BLaER1 treated with 17β-estradiol and CSF1 and Interleukin-3, amounts not matched to agents 10 nM and 100 nM (cell line): ENCODE measurements at regions not wholly inside any gene's neighbourhood (a gene's known extent, or its start where the extent isn't known, plus 50 kb on each side); places are given as distances from the start of the nearest gene placed in this dataset.

ENCODE experiments used
- H3K27ac ChIP-seq, 11 experiments: shearing (Covaris generic); formaldehyde crosslinking; 2 replicates each; pipeline ENCODE4 v1.8.1; 2022
- H3K27me3 ChIP-seq, 11 experiments: shearing (Covaris generic); formaldehyde crosslinking; 2 replicates each; pipeline ENCODE4 v1.8.1; 2022
- H3K36me3 ChIP-seq, 11 experiments: shearing (Covaris generic); formaldehyde crosslinking; 2 replicates each; pipeline ENCODE4 v1.8.1; 2022
- H3K4me1 ChIP-seq, 10 experiments: shearing (Covaris generic); formaldehyde crosslinking; 2 replicates each; pipeline ENCODE4 v1.8.1; 2022
- H3K4me2 ChIP-seq, 11 experiments: shearing (Covaris generic); formaldehyde crosslinking; 2 replicates each; pipeline ENCODE4 v1.8.1; 2022
- H3K4me3 ChIP-seq, 10 experiments: shearing (Covaris generic); formaldehyde crosslinking; 2 replicates each; pipeline ENCODE4 v1.8.1; 2022
- H3K9ac ChIP-seq, 11 experiments: shearing (Covaris generic); formaldehyde crosslinking; 2 replicates each; pipeline ENCODE4 v1.8.1; 2022
- H3K9me3 ChIP-seq, 11 experiments: shearing (Covaris generic); formaldehyde crosslinking; replicated peaks in 1 of 11; 2 replicates each; pipeline ENCODE4 v1.8.1; 2022
- H4K20me1 ChIP-seq, 11 experiments: shearing (Covaris generic); formaldehyde crosslinking; 2 replicates each; pipeline ENCODE4 v1.8.1; 2022
- Cebpa-rat ChIP-seq, 11 experiments: shearing (Covaris generic); IDR thresholded peaks; 2 replicates each; pipeline ENCODE4 v1.8.1; 2022

DNA sequence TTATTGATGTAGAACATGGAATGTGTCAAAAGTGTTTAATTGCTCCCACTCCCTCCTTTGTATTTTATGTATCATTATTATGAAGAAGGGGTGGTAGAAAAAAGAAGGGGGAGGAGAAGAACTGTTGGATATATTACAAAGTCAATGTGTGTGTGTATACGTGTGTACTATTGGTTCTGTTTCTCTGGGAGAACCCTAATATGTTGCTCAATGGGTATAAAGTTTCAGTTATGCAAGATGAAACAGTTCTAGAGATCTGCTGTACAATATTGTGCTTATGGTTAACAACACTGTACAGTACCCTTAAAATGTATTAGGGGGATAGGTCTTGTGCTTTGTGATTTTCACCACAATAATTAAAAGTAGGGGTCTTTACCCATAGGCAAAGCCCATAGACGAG lies 58.1 kb upstream of the ZC3H15 start:
- no peaks in the 10 kb centered on the region for H3K9me3 ChIP-seq
- no peak for TF ChIP-seq Cebpa-rat (IDR thresholded peaks at IDR 0.05)

GRCh38 chr2:186429104-186429503 lies 57.0 kb upstream of the ZC3H15 start:
- no peak overlapping the region for H3K4me2 ChIP-seq

More for the DNA sequence above, 58.1 kb upstream of the ZC3H15 start:
- Histone ChIP-seq H3K4me2 (no peak overlapping the region), H3K27me3 (no peaks in the 10 kb centered on the region), H3K4me3 (no peak overlapping the region), H4K20me1 (no peaks in the 10 kb centered on the region), H3K27ac (no peak overlapping the region), H3K9ac (no peak overlapping the region), H3K36me3 (peaks cover 0 to 4% (median 0%) of the 10 kb centered on the region in 11 experiments; a peak in 1 of 22 replicates), H3K4me1 (no peaks in the 10 kb centered on the region)

GRCh38 chr2:186431306-186431705 lies 54.8 kb upstream of the ZC3H15 start:
- no peaks in the 10 kb centered on the region for H3K27me3 ChIP-seq
- no peak overlapping the region for H3K27ac ChIP-seq
- peaks cover 0 to 21% (median 12%) of the 10 kb centered on the region in 11 experiments; a peak in 14 of 22 replicates for H3K9me3 ChIP-seq
- no peak overlapping the region for H3K4me2 ChIP-seq
- no peak for TF ChIP-seq Cebpa-rat (IDR thresholded peaks at IDR 0.05)
- peaks cover 0 to 26% (median 13%) of the 10 kb centered on the region in 11 experiments; a peak in 8 of 22 replicates for H3K36me3 ChIP-seq
- no peak overlapping the region for H3K4me3 ChIP-seq
- no peaks in the 10 kb centered on the region for H4K20me1 ChIP-seq
- no peak overlapping the region for H3K9ac ChIP-seq
- H3K4me1 ChIP-seq, result no peaks in the 10 kb centered on the region

More at GRCh38 chr2:186429104-186429503, 57.0 kb upstream of the ZC3H15 start:
- Histone ChIP-seq H3K36me3 (peaks cover 0 to 6% (median 0%) of the 10 kb centered on the region in 11 experiments; a peak in 1 of 22 replicates), H3K27me3 (no peaks in the 10 kb centered on the region), H3K9me3 (no peaks in the 10 kb centered on the region; a peak in 1 of 22 replicates), H4K20me1 (no peaks in the 10 kb centered on the region), H3K27ac (no peak overlapping the region), H3K9ac (no peak overlapping the region), H3K4me3 (no peak overlapping the region), H3K4me1 (no peaks in the 10 kb centered on the region)
- TF ChIP-seq Cebpa-rat (IDR thresholded peaks at IDR 0.05), result no peak

- Histone ChIP-seq H3K9me3 (peaks cover 13 to 38% (median 29%) of the 10 kb centered on the region in 11 experiments), H3K4me3 (no peak overlapping the region), H3K27me3 (no peaks in the 10 kb centered on the region), H3K4me1 (no peaks in the 10 kb centered on the region), H4K20me1 (no peaks in the 10 kb centered on the region), H3K9ac (no peak overlapping the region), H3K4me2 (no peak overlapping the region), H3K36me3 (peaks cover 0 to 42% (median 26%) of the 10 kb centered on the region in 11 experiments; a peak in 11 of 22 replicates), H3K27ac (no peak overlapping the region)
- no peak for TF ChIP-seq Cebpa-rat (IDR thresholded peaks at IDR 0.05)
These were observed 53.0 kb upstream of the ZC3H15 start for GRCh38 chr2:186433040-186433439.

GRCh38 chr2:186433777-186434432 lies 52.2 kb upstream of the ZC3H15 start:
- no peak overlapping the region for H3K27ac ChIP-seq
- no peaks in the 10 kb centered on the region for H3K4me1 ChIP-seq
- TF ChIP-seq Cebpa-rat (IDR thresholded peaks at IDR 0.05), result no peak
- no peak overlapping the region for H3K4me2 ChIP-seq
- H3K9ac ChIP-seq, result no peak overlapping the region
- peaks cover 0 to 50% (median 28%) of the 10 kb centered on the region in 11 experiments; a peak in 11 of 22 replicates for H3K36me3 ChIP-seq
- H3K9me3 ChIP-seq, result peaks cover 13 to 47% (median 38%) of the 10 kb centered on the region in 11 experiments
- no peaks in the 10 kb centered on the region for H3K27me3 ChIP-seq
- H3K4me3 ChIP-seq, result no peak overlapping the region
- no peaks in the 10 kb centered on the region for H4K20me1 ChIP-seq
